NT2/D1 (cell line): ENCODE measurements at regions not wholly inside any gene's neighbourhood (a gene's known extent, or its start where the extent isn't known, plus 50 kb on each side); places are given as distances from the start of the nearest gene placed in this dataset.

Source experiments
- DNase-seq: peaks from one replicate; pipeline ENCODE4 v3.0.0-alpha.2; 2011; ENCODE audit warnings: low read depth, low spot score
- H3K27me3 ChIP-seq: 2 replicates; pipeline ENCODE4 v1.6.0; 2011; ENCODE audit warnings: mild to moderate bottlenecking; ENCODE audit not compliant: insufficient read length, insufficient read depth
- H3K36me3 ChIP-seq: 2 replicates; pipeline ENCODE4 v1.6.1; 2011; ENCODE audit warnings: mild to moderate bottlenecking, low read length, mixed read lengths; ENCODE audit not compliant: insufficient read depth, insufficient read length
- H3K4me1 ChIP-seq: 2 replicates; pipeline ENCODE4 v1.5.1; 2011; ENCODE audit not compliant: insufficient read depth, insufficient read length
- H3K4me3 ChIP-seq: 2 replicates; pipeline ENCODE4 v1.5.1; 2011; ENCODE audit warnings: low read depth; ENCODE audit not compliant: insufficient read length
- H3K9ac ChIP-seq: 2 replicates; pipeline ENCODE4 v1.6.0; 2011; ENCODE audit warnings: low read depth; ENCODE audit not compliant: insufficient read length
- H3K9me3 ChIP-seq: 2 replicates; pipeline ENCODE4 v1.5.1; 2011; ENCODE audit warnings: mild to moderate bottlenecking, low read length; ENCODE audit not compliant: insufficient read depth
- SUZ12 ChIP-seq: IDR thresholded peaks from 2 replicates; pipeline ENCODE4 v1.6.1; 2011; ENCODE audit not compliant: insufficient read length, insufficient read depth; ENCODE audit errors: extremely low read depth
- YY1 ChIP-seq: IDR thresholded peaks from 2 replicates; pipeline ENCODE4 v1.6.1; 2011; ENCODE audit not compliant: insufficient read length, insufficient read depth
- ZNF274 ChIP-seq: IDR thresholded peaks from 2 replicates; pipeline ENCODE4 v1.6.1; 2011; ENCODE audit warnings: mild to moderate bottlenecking, low read depth, low read length

- no peaks in the 10 kb centered on the region for H3K9me3 ChIP-seq
- no peak overlapping the region for H3K4me3 ChIP-seq
- no peak for DNase-seq
- H3K27me3 ChIP-seq, result no peaks in the 10 kb centered on the region
- no peaks in the 10 kb centered on the region for H3K4me1 ChIP-seq
- TF ChIP-seq YY1 (no peak), ZNF274 (no peak), SUZ12 (no peak)
- H3K36me3 ChIP-seq, result no peaks in the 10 kb centered on the region
- H3K9ac ChIP-seq, result no peak overlapping the region
These were observed 326.5 kb downstream of the CAAP1 start for GRCh38 chr9:26566141-26566540.

GRCh38 chr9:26565118-26565517, 327.5 kb downstream of the CAAP1 start:
- no peak for DNase-seq
- no peak for TF ChIP-seq SUZ12
- TF ChIP-seq YY1, result no peak
- no peak for TF ChIP-seq ZNF274
- Histone ChIP-seq H3K4me1 (no peaks in the 10 kb centered on the region), H3K9ac (no peak overlapping the region), H3K9me3 (no peaks in the 10 kb centered on the region), H3K27me3 (no peaks in the 10 kb centered on the region), H3K36me3 (no peaks in the 10 kb centered on the region), H3K4me3 (no peak overlapping the region)

GRCh38 chr9:26562338-26562737, 330.3 kb downstream of the CAAP1 start:
- Histone ChIP-seq H3K27me3 (no peaks in the 10 kb centered on the region), H3K36me3 (no peaks in the 10 kb centered on the region), H3K9me3 (no peaks in the 10 kb centered on the region), H3K4me1 (no peaks in the 10 kb centered on the region), H3K9ac (no peak overlapping the region), H3K4me3 (no peak overlapping the region)
- TF ChIP-seq SUZ12, result no peak
- DNase-seq, result no peak

GRCh38 chr9:26561928-26562327, 330.7 kb downstream of the CAAP1 start:
- Histone ChIP-seq H3K4me3 (no peak overlapping the region), H3K9ac (no peak overlapping the region), H3K36me3 (no peaks in the 10 kb centered on the region), H3K4me1 (no peaks in the 10 kb centered on the region), H3K27me3 (no peaks in the 10 kb centered on the region), H3K9me3 (no peaks in the 10 kb centered on the region)
- DNase-seq, result no peak
- TF ChIP-seq YY1 (no peak), ZNF274 (no peak), SUZ12 (no peak)

- H3K4me1 ChIP-seq, result no peaks in the 10 kb centered on the region
- no peaks in the 10 kb centered on the region for H3K9me3 ChIP-seq
- no peak overlapping the region for H3K4me3 ChIP-seq
- no peak overlapping the region for H3K9ac ChIP-seq
- no peaks in the 10 kb centered on the region for H3K27me3 ChIP-seq
- TF ChIP-seq YY1, result no peak
- no peak for TF ChIP-seq ZNF274
- no peak for TF ChIP-seq SUZ12
- no peak for DNase-seq
- H3K36me3 ChIP-seq, result no peaks in the 10 kb centered on the region
These were observed 333.1 kb downstream of the CAAP1 start for GRCh38 chr9:26559506-26559905.

- DNase-seq, result no peak
- H3K9me3 ChIP-seq, result no peaks in the 10 kb centered on the region
- no peak for TF ChIP-seq ZNF274
- TF ChIP-seq SUZ12, result no peak
- TF ChIP-seq YY1, result no peak
These were observed 340.6 kb downstream of the CAAP1 start for GRCh38 chr9:26551971-26552370.

GRCh38 chr9:26551451-26551850, 341.2 kb downstream of the CAAP1 start:
- TF ChIP-seq YY1 (no peak), SUZ12 (no peak), ZNF274 (no peak)
- Histone ChIP-seq H3K36me3 (no peaks in the 10 kb centered on the region), H3K9ac (no peak overlapping the region), H3K27me3 (no peaks in the 10 kb centered on the region), H3K9me3 (no peaks in the 10 kb centered on the region), H3K4me1 (no peaks in the 10 kb centered on the region), H3K4me3 (no peak overlapping the region)
- DNase-seq, result no peak

More at GRCh38 chr9:26551971-26552370, 340.6 kb downstream of the CAAP1 start:
- H3K4me1 ChIP-seq, result no peaks in the 10 kb centered on the region
- no peaks in the 10 kb centered on the region for H3K36me3 ChIP-seq
- H3K4me3 ChIP-seq, result no peak overlapping the region
- no peak overlapping the region for H3K9ac ChIP-seq
- no peaks in the 10 kb centered on the region for H3K27me3 ChIP-seq
